OCI-LY7 (cell line): ENCODE measurements at regions not wholly inside any gene's neighbourhood (a gene's known extent, or its start where the extent isn't known, plus 50 kb on each side); places are given as distances from the start of the nearest gene placed in this dataset.

Source experiments
- BruUV-seq: library from RNA; stranded (reverse); fragments of 400-500 nt; replicated peaks from 2 replicates; lab custom pipeline; 2021; lab: Mats Ljungman, UMichigan
- CTCF ChIA-PET: fragments of 300-600 bp; sonication (Branson Sonifier 250); formaldehyde crosslinking; loops from one replicate; lab custom pipeline; 2022; ENCODE audit warnings: antibody characterized with exemption; ENCODE audit not compliant: unreplicated experiment; lab: Charles Lee
- POLR2A ChIA-PET: fragments of 300-600 bp; sonication (Branson Sonifier 250); formaldehyde crosslinking; loops from one replicate; lab custom pipeline; 2022; ENCODE audit warnings: antibody characterized with exemption; lab: Charles Lee
- DNase-seq: peaks from one replicate; pipeline ENCODE4 v3.0.0-alpha.2; 2015; ENCODE audit warnings: low spot score
- H2AFZ ChIP-seq: fragments of 200-600 bp; sonication (generic), shearing (Covaris generic); 2 replicates; pipeline ENCODE4 v1.6.1; 2014; ENCODE audit warnings: mild to moderate bottlenecking, antibody characterized with exemption, low read length, moderate library complexity
- H3K27ac ChIP-seq: fragments of 200-600 bp; sonication (generic); 2 replicates; pipeline ENCODE4 v1.5.1; 2014; ENCODE audit warnings: mixed run types, low read depth, mild to moderate bottlenecking, moderate library complexity, low read length, inconsistent platforms; ENCODE audit not compliant: poor library complexity, severe bottlenecking
- H3K36me3 ChIP-seq: fragments of 200-600 bp; sonication (generic); 2 replicates; pipeline ENCODE4 v1.6.1; 2014; ENCODE audit warnings: mild to moderate bottlenecking, antibody characterized with exemption, low read length, moderate library complexity, mixed read lengths; ENCODE audit not compliant: insufficient read depth
- H3K4me1 ChIP-seq: fragments of 200-600 bp; sonication (generic); 2 replicates; pipeline ENCODE4 v1.5.1; 2014; ENCODE audit warnings: mild to moderate bottlenecking, low read length; ENCODE audit not compliant: insufficient read depth, poor library complexity, severe bottlenecking
- H3K4me2 ChIP-seq: fragments of 200-600 bp; sonication (generic); 2 replicates; pipeline ENCODE4 v1.6.1; 2014; ENCODE audit warnings: mild to moderate bottlenecking, low read length
- H3K4me3 ChIP-seq: fragments of 200-600 bp; sonication (generic); 2 replicates; pipeline ENCODE4 v1.5.1; 2014; ENCODE audit warnings: mild to moderate bottlenecking, low read depth, low read length; ENCODE audit not compliant: poor library complexity, severe bottlenecking
- H3K79me2 ChIP-seq: fragments of 200-600 bp; sonication (generic); 2 replicates; pipeline ENCODE4 v1.6.1; 2016; ENCODE audit warnings: low read depth, mild to moderate bottlenecking, low read length, moderate library complexity, mixed read lengths; ENCODE audit not compliant: insufficient read depth
- H3K9me2 ChIP-seq: fragments of 200-600 bp; sonication (generic); 2 replicates; pipeline ENCODE4 v1.6.1; 2016; ENCODE audit warnings: mild to moderate bottlenecking, low read length, mixed read lengths; ENCODE audit not compliant: insufficient read depth
- H3K9me3 ChIP-seq: fragments of 200-600 bp; sonication (generic); 2 replicates; pipeline ENCODE4 v1.6.1; 2014; ENCODE audit warnings: mild to moderate bottlenecking, mixed run types, low read length, mixed read lengths
- H4K20me1 ChIP-seq: fragments of 200-600 bp; sonication (generic); 2 replicates; pipeline ENCODE4 v1.6.1; 2014; ENCODE audit warnings: mild to moderate bottlenecking, antibody characterized with exemption, low read length, moderate library complexity, mixed read lengths; ENCODE audit not compliant: insufficient read depth
- EZH2phosphoT487 ChIP-seq: fragments of 200-600 bp; sonication (generic); IDR thresholded peaks from 2 replicates; pipeline ENCODE4 v1.6.1; 2018; ENCODE audit warnings: low read depth, borderline replicate concordance, mild to moderate bottlenecking, mixed run types, antibody characterized with exemption, low read length, moderate library complexity, mixed read lengths
- intact Hi-C: fragments of 100-400 bp; cut with micrococcal nuclease; formaldehyde crosslinking; loops from one replicate; pipeline ENCODE4 v1.10.0; 2022; ENCODE audit not compliant: unreplicated experiment
- TF ChIP-seq, protein P1 (sequence below): fragments of 200-600 bp; sonication (generic); conservative IDR thresholded peaks from 2 replicates; pipeline ENCODE4 v1.5.1; 2014; ENCODE audit warnings: mild to moderate bottlenecking, antibody characterized with exemption, low read length, moderate library complexity, mixed read lengths

DNA sequence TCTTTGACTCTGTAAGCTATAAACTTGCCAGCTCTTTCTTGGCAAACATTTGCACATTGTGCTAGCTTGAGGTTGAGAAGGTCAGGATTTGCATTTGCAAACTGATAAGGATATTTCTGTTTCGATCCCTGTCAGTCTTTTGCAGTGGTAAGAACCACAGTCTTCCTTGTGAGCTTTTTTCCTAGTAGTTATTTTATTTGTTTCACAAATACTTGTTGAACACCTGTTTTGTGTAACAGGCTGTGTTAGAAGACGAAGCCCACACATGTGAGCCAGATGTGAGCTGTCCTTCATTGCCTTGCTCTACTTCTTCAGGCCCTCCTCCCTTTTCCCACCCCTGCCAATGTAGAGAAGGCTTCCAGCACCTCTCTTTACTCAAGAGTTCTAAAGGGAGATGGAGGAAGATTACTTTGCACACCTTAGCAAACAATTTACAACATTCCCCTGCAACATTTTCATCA lies 327.0 kb upstream of the KLF4 start:
- CTCF ChIA-PET, result interaction anchor here (0.6 kb wide), 1 partner anchor 19 kb away, joined by 3 read pairs; no protein-coding TSS in a partner anchor
- POLR2A ChIA-PET, result interaction anchor here (0.6 to 1.2 kb wide), 3 partner anchors 16 to 408 kb away, joined by 3 to 8 read pairs (median 3); no protein-coding TSS in a partner anchor
- Histone ChIP-seq H3K4me3 (no peak overlapping the region), H3K4me1 (no peaks in the 10 kb centered on the region), H3K36me3 (no peaks in the 10 kb centered on the region), H3K9me2 (no peaks in the 10 kb centered on the region), H3K4me2 (no peak overlapping the region), H3K27ac (no peak overlapping the region), H3K79me2 (no peaks in the 10 kb centered on the region), H4K20me1 (no peaks in the 10 kb centered on the region), H2AFZ (no peak overlapping the region), H3K9me3 (no peaks in the 10 kb centered on the region)
- no TSS peak for BruUV-seq
- intact Hi-C loops, result no loop called here
- no peak for DNase-seq
- TF ChIP-seq, protein P1, sequence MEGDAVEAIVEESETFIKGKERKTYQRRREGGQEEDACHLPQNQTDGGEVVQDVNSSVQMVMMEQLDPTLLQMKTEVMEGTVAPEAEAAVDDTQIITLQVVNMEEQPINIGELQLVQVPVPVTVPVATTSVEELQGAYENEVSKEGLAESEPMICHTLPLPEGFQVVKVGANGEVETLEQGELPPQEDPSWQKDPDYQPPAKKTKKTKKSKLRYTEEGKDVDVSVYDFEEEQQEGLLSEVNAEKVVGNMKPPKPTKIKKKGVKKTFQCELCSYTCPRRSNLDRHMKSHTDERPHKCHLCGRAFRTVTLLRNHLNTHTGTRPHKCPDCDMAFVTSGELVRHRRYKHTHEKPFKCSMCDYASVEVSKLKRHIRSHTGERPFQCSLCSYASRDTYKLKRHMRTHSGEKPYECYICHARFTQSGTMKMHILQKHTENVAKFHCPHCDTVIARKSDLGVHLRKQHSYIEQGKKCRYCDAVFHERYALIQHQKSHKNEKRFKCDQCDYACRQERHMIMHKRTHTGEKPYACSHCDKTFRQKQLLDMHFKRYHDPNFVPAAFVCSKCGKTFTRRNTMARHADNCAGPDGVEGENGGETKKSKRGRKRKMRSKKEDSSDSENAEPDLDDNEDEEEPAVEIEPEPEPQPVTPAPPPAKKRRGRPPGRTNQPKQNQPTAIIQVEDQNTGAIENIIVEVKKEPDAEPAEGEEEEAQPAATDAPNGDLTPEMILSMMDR, result no peak
- TF ChIP-seq EZH2phosphoT487, result no peak

DNA sequence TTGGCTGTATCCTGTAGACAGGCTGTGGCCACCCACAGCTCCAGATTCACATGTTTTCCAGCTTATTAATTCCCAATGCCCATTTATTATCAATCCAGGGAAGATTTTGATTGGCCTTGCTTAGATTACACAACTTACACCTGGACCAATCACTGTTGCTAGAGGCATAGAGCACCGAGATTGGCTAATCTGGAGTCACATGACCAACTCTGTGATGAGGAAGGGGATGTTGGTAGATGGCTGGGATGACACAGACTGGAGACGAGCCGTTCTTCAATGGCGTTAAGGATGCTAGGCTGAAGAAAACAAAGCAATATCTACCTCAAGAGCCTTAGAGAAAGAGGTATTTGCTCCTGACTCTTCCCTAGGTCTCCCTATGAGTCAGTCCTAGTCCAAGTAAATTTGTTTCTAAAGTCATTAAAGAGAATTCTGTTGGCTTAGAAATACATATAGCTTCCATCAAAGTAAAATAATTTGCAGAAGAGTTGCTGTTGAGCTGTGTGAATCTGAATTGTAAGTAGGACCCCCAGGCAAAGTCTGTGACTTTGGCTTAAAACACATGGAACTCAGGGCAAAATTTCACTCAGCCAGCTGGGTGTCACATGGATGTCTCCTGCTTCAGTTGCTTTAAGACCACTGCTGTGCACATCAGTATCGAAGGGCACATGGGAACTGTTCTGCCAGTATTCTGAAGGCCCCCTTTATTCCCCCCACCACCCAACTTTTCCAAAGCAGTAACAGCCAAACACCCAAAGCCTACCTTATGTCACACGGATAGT lies 326.4 kb upstream of the KLF4 start:
- Histone ChIP-seq H3K9me2 (no peaks in the 10 kb centered on the region), H3K9me3 (no peaks in the 10 kb centered on the region), H3K79me2 (no peaks in the 10 kb centered on the region), H4K20me1 (no peaks in the 10 kb centered on the region), H3K4me1 (no peaks in the 10 kb centered on the region), H3K36me3 (no peaks in the 10 kb centered on the region), H3K27ac (no peak overlapping the region), H2AFZ (no peak overlapping the region), H3K4me2 (no peak overlapping the region), H3K4me3 (no peak overlapping the region)
- ChIA-PET POLR2A (interaction anchor here (0.6 to 1.2 kb wide), 3 partner anchors 15 to 407 kb away, joined by 3 to 8 read pairs (median 3); no protein-coding TSS in a partner anchor), CTCF (no interaction called here)
- no TSS peak for BruUV-seq
- TF ChIP-seq EZH2phosphoT487, result no peak
- TF ChIP-seq, protein P1, result no peak
- intact Hi-C loops, result no loop called here
- no peak for DNase-seq

DNA sequence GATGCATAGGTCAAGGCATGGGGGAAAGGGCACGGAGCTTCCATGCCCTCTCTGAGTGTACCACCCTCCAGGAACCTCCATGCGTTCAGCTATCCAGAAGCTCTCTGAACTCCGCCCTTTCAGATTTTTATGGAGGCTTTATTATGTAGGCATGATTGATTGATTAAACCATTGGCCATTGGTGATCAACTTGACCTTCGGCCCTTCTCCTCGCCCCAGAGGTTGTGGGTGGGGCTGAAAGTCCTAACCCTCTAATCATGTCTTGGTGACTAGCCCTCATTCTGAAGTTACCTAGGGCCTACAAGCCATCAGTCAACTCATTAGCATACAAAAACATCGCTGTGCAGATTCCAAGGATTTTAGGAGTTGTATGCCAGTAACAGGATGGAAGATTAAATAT lies 323.7 kb upstream of the KLF4 start:
- intact Hi-C loops, result no loop called here
- DNase-seq, result no peak
- TF ChIP-seq, protein P1, result no peak
- TF ChIP-seq EZH2phosphoT487, result no peak
- Histone ChIP-seq H3K27ac (no peak overlapping the region), H3K9me3 (no peaks in the 10 kb centered on the region), H3K4me1 (no peaks in the 10 kb centered on the region), H4K20me1 (no peaks in the 10 kb centered on the region), H3K4me3 (no peak overlapping the region), H3K9me2 (no peaks in the 10 kb centered on the region), H3K36me3 (no peaks in the 10 kb centered on the region), H2AFZ (no peak overlapping the region), H3K4me2 (no peak overlapping the region), H3K79me2 (no peaks in the 10 kb centered on the region)
- BruUV-seq, result no TSS peak
- CTCF ChIA-PET, result no interaction called here
- POLR2A ChIA-PET, result no interaction called here
